KBM-7 (cell line): ENCODE measurements at regions not wholly inside any gene's neighbourhood (a gene's known extent, or its start where the extent isn't known, plus 50 kb on each side); places are given as distances from the start of the nearest gene placed in this dataset.
"Not testable (repeated sequence)": the region's sequence is repeated elsewhere in the genome, so short reads cannot be mapped to it uniquely, and the experiment has no call there.

Experiments
- DNase-seq: peaks from one replicate; pipeline ENCODE4 v3.0.0-alpha.2; 2015
- in situ Hi-C: fragments of 300-500 bp; cut with MboI; formaldehyde crosslinking; loops from 2 replicates; pipeline ENCODE4 v1.14.3; 2020; ENCODE audit warnings: low sequenced_read_pairs, low pct_unique_long_range_greater_than_20kb, mixed read lengths

- in situ Hi-C loops = no loop called here
- no peak for DNase-seq
Measured at GRCh38 chr1:99361406-99361805, 97.1 kb downstream of the PLPPR4 start.

GRCh38 chr1:99363531-99363930, 99.2 kb downstream of the PLPPR4 start:
- in situ Hi-C loops = no loop called here

GRCh38 chr1:99365141-99365540, 100.8 kb downstream of the PLPPR4 start:
- in situ Hi-C loops = no loop called here
- DNase-seq = no peak

More at GRCh38 chr1:99363531-99363930, 99.2 kb downstream of the PLPPR4 start:
- DNase-seq = no peak

GRCh38 chr1:99365545-99365944, 101.3 kb downstream of the PLPPR4 start:
- in situ Hi-C loops = no loop called here

GRCh38 chr1:99369154-99369553, 104.9 kb downstream of the PLPPR4 start:
- in situ Hi-C loops = no loop called here
- DNase-seq = no peak

More at GRCh38 chr1:99365545-99365944, 101.3 kb downstream of the PLPPR4 start:
- no peak for DNase-seq

GRCh38 chr1:99370476-99370875, 106.2 kb downstream of the PLPPR4 start:
- in situ Hi-C loops = no loop called here
- DNase-seq = no peak

GRCh38 chr1:99371413-99371812, 107.1 kb downstream of the PLPPR4 start:
- DNase-seq = no peak
- in situ Hi-C loops = no loop called here

- peak; percentile 69 for DNase-seq
- in situ Hi-C loops = no loop called here
Measured at GRCh38 chr1:99374109-99374508, 109.8 kb downstream of the PLPPR4 start.

- DNase-seq, in situ Hi-C loops: not testable (repeated sequence)
Measured at GRCh38 chr1:99374693-99375092, 110.4 kb downstream of the PLPPR4 start.

GRCh38 chr1:99384021-99384420, 119.7 kb downstream of the PLPPR4 start:
- no peak for DNase-seq
- in situ Hi-C loops = no loop called here

GRCh38 chr1:99385852-99386251, 121.6 kb downstream of the PLPPR4 start:
- no peak for DNase-seq
- in situ Hi-C loops = no loop called here

GRCh38 chr1:99396389-99396788, 132.1 kb downstream of the PLPPR4 start:
- in situ Hi-C loops = no loop called here

GRCh38 chr1:99397029-99397428, 132.7 kb downstream of the PLPPR4 start:
- in situ Hi-C loops = no loop called here
- DNase-seq = no peak

More at GRCh38 chr1:99396389-99396788, 132.1 kb downstream of the PLPPR4 start:
- no peak for DNase-seq

GRCh38 chr1:99397863-99398262, 133.6 kb downstream of the PLPPR4 start:
- DNase-seq = no peak
- in situ Hi-C loops = no loop called here

GRCh38 chr1:99401556-99401955, 137.3 kb downstream of the PLPPR4 start:
- DNase-seq, in situ Hi-C loops: not testable (repeated sequence)

GRCh38 chr1:99404399-99404798, 140.1 kb downstream of the PLPPR4 start:
- DNase-seq, in situ Hi-C loops: not testable (repeated sequence)

GRCh38 chr1:99405325-99405724, 141.0 kb downstream of the PLPPR4 start:
- in situ Hi-C loops, DNase-seq: not testable (repeated sequence)

- in situ Hi-C loops = no loop called here
- DNase-seq = no peak
Measured at GRCh38 chr1:99407018-99407417, 142.7 kb downstream of the PLPPR4 start.

- in situ Hi-C loops = no loop called here
- no peak for DNase-seq
Measured at GRCh38 chr1:99424087-99424486, 159.8 kb downstream of the PLPPR4 start.

GRCh38 chr1:99429754-99430153, 165.5 kb downstream of the PLPPR4 start:
- DNase-seq = no peak
- in situ Hi-C loops = no loop called here

- no peak for DNase-seq
- in situ Hi-C loops = no loop called here
Measured at GRCh38 chr1:99438656-99439230, 174.5 kb downstream of the PLPPR4 start.
